ENCODE measurements at regions not wholly inside any gene's neighbourhood (a gene's known extent, or its start where the extent isn't known, plus 50 kb on each side); places are given as distances from the start of the nearest gene placed in this dataset.
"Not testable (repeated sequence)": the region's sequence is repeated elsewhere in the genome, so short reads cannot be mapped to it uniquely, and the experiment has no call there.

- no peak for DNase-seq (ENCODE audit: low spot score)
These were observed 201.2 kb upstream of the MYLIP start for GRCh38 chr6:15927531-15928225.

- DNase-seq (ENCODE audit: low spot score) = no peak
These were observed 202.6 kb upstream of the MYLIP start for GRCh38 chr6:15926256-15926655.

GRCh38 chr6:15924893-15925292, 204.0 kb upstream of the MYLIP start:
- no peak for DNase-seq (ENCODE audit: low spot score)

- no peak for DNase-seq (ENCODE audit: low spot score)
These were observed 206.2 kb upstream of the MYLIP start for GRCh38 chr6:15922510-15923250.

GRCh38 chr6:15921243-15921642, 207.6 kb upstream of the MYLIP start:
- no peak for DNase-seq (ENCODE audit: low spot score)

GRCh38 chr6:15916581-15916980, 212.3 kb upstream of the MYLIP start:
- DNase-seq (ENCODE audit: low spot score) = no peak

GRCh38 chr6:15915508-15916178, 213.2 kb upstream of the MYLIP start:
- DNase-seq (ENCODE audit: low spot score) = no peak

GRCh38 chr6:15914553-15914952, 214.3 kb upstream of the MYLIP start:
- DNase-seq (ENCODE audit: low spot score) = no peak

GRCh38 chr6:15913573-15913972, 215.3 kb upstream of the MYLIP start:
- DNase-seq (ENCODE audit: low spot score) = no peak

- DNase-seq (ENCODE audit: low spot score) = no peak
These were observed 216.1 kb upstream of the MYLIP start for GRCh38 chr6:15912505-15913400.

- DNase-seq (ENCODE audit: low spot score) = no peak
These were observed 217.0 kb upstream of the MYLIP start for GRCh38 chr6:15911753-15912504.

GRCh38 chr6:15909290-15910070, 219.4 kb upstream of the MYLIP start:
- no peak for DNase-seq (ENCODE audit: low spot score)

GRCh38 chr6:15908871-15909270, 220.0 kb upstream of the MYLIP start:
- no peak for DNase-seq (ENCODE audit: low spot score)

- peak; percentile 71 for DNase-seq (ENCODE audit: low spot score)
These were observed 220.9 kb upstream of the MYLIP start for GRCh38 chr6:15907914-15908518.

GRCh38 chr6:15907220-15907913, 221.5 kb upstream of the MYLIP start:
- not testable (repeated sequence) for DNase-seq (ENCODE audit: low spot score)

GRCh38 chr6:15906420-15907016, 222.4 kb upstream of the MYLIP start:
- DNase-seq (ENCODE audit: low spot score) = no peak

GRCh38 chr6:15905488-15906419, 223.1 kb upstream of the MYLIP start:
- DNase-seq (ENCODE audit: low spot score) = no peak
